GM18507 (cell line): ENCODE measurements at regions not wholly inside any gene's neighbourhood (a gene's known extent, or its start where the extent isn't known, plus 50 kb on each side); places are given as distances from the start of the nearest gene placed in this dataset.
"Not testable (repeated sequence)": the region's sequence is repeated elsewhere in the genome, so short reads cannot be mapped to it uniquely, and the experiment has no call there.

Experiments used
- DNase-seq: peaks from one replicate; pipeline ENCODE4 v3.0.0; 2011; ENCODE audit warnings: low read depth; ENCODE audit not compliant: insufficient read length; ENCODE audit errors: extremely low spot score
- FAIRE-seq: peaks from 2 replicates; lab custom pipeline; 2011; peaks lifted over from hg19 to GRCh38; lab: Jason Lieb, UNC

- DNase-seq, result no peak
- FAIRE-seq, result no peak
Observed at GRCh38 chr18:78458356-78458755, 521.3 kb upstream of the SALL3 start.

GRCh38 chr18:78459668-78460067, 520.0 kb upstream of the SALL3 start:
- FAIRE-seq (no peak), DNase-seq (no peak)

- DNase-seq, result no peak
- FAIRE-seq, result no peak
Observed at GRCh38 chr18:78460558-78460957, 519.1 kb upstream of the SALL3 start.

- DNase-seq (no peak), FAIRE-seq (no peak)
Observed at GRCh38 chr18:78473563-78473962, 506.1 kb upstream of the SALL3 start.

GRCh38 chr18:78477840-78478239, 501.8 kb upstream of the SALL3 start:
- no peak for FAIRE-seq

GRCh38 chr18:78479443-78479842, 500.2 kb upstream of the SALL3 start:
- no peak for FAIRE-seq
- DNase-seq, result no peak

More at GRCh38 chr18:78477840-78478239, 501.8 kb upstream of the SALL3 start:
- DNase-seq, result no peak

DNA sequence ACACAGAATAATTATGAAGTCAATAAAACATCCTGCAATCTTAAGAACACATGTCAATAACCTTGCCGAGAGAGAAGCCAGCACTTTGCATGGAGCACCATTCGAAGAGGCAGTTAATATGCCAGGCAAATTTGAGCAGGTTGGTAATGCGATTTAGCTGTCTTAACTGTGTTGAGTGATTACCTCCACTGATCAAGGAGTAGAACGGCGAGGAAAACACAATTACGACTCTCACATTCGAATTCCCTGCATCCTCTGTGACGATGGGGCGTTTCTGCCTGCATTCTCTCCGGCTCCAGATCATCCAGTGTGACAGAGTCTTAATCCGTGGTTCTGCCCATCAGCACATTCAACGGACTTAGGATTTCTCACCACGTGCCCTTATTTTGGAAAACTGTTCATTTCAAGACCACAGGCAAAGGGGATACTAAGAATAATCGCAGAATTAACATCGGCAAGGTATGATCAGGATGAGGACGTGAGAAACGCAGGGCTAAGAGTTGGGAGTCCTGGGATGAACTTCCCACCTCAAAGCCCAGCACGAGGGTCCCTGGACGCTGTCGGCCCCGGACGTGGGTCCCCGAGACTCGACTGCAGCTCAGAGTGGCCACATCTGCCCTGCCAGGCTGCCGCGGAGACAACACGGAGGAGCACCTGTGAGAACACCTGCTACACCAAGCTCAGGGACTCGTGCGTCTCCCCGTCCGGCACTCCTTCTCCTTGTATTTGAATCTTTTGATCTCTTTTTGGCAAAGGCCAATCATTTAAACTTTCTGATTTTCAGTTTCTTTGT, 499.2 kb upstream of the SALL3 start:
- DNase-seq, result no peak
- no peak for FAIRE-seq

GRCh38 chr18:78482378-78482777, 497.2 kb upstream of the SALL3 start:
- no peak for FAIRE-seq
- no peak for DNase-seq

- DNase-seq (no peak), FAIRE-seq (no peak)
Observed at GRCh38 chr18:78487649-78488048, 492.0 kb upstream of the SALL3 start.

GRCh38 chr18:78492064-78492812, 487.4 kb upstream of the SALL3 start:
- FAIRE-seq (no peak), DNase-seq (no peak)

GRCh38 chr18:78492813-78493371, 486.7 kb upstream of the SALL3 start:
- DNase-seq (no peak), FAIRE-seq (no peak)

- not testable (repeated sequence) for FAIRE-seq
Observed at GRCh38 chr18:78493490-78493889, 486.1 kb upstream of the SALL3 start.

DNA sequence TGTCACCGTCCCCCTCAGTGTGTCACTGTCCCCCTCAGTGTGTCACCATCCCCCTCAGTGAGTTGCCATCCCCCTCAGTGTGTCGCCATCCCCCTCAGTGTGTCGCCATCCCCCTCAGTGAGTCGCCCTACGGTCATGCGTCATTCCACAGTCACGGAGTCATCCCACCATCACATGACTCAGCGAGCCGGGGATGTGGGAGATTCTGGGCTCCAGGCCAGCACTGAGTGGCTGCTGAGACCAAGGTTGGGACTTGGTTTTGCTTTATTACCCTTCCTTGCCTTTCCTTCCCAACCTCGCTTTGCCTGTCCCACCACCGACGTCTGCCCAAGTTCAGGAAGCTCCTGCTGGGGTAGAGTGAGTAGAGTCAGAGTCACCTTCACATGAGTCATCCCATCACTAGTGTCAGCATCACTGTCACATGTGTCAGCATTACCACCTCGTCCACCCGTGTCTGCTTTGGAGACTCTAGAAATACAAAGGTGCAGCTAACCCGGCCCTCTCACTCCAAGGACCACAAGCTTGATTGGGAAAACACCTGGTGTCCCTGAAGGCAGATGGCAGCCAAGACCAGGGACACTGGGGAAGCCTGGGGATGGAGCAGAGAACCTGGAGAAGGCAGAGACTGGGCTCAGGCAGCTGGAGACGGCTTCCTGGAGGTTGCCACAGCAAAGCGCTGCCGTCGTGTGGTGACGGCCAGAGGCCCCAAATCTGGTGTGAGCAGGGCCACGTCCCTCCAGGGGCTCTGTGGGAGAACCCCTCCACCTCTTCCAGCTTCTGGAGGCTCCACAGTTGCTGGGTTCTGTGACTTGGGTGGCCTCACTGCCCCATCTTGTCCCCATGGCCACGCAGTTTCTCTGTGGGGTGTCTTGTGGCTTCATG, 485.2 kb upstream of the SALL3 start:
- FAIRE-seq (no peak), DNase-seq (no peak)

More at GRCh38 chr18:78493490-78493889, 486.1 kb upstream of the SALL3 start:
- not testable (repeated sequence) for DNase-seq

DNA sequence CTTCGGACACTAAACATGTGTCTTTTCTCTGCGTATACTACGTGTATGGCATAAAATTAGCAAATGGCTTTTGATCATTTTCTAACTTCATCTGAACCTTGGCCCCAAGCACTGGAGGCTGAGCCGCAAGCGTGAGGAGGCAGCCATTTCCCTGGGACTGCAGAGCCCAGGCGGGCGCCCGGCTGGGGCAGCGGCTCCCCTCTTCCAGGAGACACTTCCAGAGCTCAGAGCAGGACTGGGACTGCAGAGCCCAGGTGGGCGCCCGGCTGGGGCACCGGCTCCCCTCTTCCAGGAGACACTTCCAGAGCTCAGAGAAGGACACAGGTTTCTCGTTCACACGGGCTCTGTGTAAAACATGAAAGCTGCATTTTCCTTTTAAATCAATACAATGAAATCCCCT, 484.1 kb upstream of the SALL3 start:
- FAIRE-seq (no peak), DNase-seq (no peak)

DNA sequence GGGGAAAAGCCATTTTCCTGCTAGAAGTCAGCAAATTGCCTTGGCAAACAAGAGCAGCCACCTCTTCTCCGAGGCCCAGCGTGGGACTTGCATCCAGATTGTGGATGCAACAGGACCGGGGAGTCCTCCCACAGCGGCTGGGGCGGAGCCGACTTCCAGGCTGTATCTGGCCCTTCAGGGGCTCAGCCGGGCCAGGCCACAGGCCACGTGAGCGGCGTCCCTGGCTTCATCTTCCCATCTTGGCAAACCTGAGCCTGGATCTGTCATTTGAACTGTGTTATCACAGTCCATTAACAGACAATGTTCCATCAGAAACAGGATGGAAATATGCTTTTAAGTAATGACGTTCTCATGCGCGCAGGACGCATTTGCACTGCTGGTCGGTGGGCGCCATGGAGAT, 483.5 kb upstream of the SALL3 start:
- FAIRE-seq (no peak), DNase-seq (no peak)

GRCh38 chr18:78497641-78498040, 482.0 kb upstream of the SALL3 start:
- no peak for DNase-seq
- no peak for FAIRE-seq

- FAIRE-seq, result no peak
- no peak for DNase-seq
Observed at GRCh38 chr18:78499586-78499985, 480.0 kb upstream of the SALL3 start.

DNA sequence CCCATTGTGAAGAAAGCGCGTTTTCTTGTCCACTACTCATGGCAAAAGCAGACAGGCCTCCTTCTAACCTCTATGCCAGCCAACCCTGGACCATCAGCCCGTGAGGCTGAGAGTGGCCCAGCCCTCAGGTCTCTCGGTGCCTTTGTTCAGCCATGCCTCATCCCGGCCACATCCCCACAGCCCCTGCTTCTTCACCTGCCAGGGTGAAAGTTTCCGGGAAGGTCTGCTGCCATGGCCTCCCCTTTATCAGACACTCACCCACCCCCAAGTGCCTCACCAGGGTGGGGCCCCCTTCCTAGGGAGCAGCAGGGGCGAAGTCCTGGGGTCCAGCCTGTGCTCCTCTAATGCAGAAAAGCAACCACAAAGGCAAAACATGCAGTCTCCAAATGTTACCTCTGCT, 478.4 kb upstream of the SALL3 start:
- FAIRE-seq (no peak), DNase-seq (no peak)

DNA sequence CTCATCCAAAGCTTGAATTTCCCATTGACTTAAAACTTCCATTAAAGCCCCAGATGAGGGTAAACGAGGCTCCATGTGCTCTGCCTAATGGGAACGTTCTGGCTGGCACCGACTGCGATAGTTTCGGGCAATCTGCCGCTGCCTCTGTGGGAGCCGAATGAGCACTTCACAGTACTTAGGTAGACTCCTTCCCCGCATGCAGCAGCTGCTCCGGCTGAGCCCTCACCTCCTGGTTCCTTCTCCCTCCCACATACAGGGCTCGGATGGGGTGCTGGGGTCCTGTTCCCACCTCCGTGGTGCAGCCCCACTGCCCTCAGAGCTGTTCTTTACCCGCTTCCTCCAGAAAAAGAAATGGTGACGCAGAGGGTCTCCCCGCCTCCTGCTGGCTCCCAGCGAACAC, 476.5 kb upstream of the SALL3 start:
- FAIRE-seq (no peak), DNase-seq (no peak)
